HG02610 (cell line): ENCODE measurements at regions not wholly inside any gene's neighbourhood (a gene's known extent, or its start where the extent isn't known, plus 50 kb on each side); places are given as distances from the start of the nearest gene placed in this dataset.
"Not testable (repeated sequence)": the region's sequence is repeated elsewhere in the genome, so short reads cannot be mapped to it uniquely, and the experiment has no call there.

Experiments used
- ATAC-seq: cut with Tn5 transposase; IDR thresholded peaks from one replicate; pipeline ENCODE4 v1.9.1; 2021; ENCODE audit warnings: mild to moderate bottlenecking, moderate library complexity; ENCODE audit not compliant: unreplicated experiment

DNA sequence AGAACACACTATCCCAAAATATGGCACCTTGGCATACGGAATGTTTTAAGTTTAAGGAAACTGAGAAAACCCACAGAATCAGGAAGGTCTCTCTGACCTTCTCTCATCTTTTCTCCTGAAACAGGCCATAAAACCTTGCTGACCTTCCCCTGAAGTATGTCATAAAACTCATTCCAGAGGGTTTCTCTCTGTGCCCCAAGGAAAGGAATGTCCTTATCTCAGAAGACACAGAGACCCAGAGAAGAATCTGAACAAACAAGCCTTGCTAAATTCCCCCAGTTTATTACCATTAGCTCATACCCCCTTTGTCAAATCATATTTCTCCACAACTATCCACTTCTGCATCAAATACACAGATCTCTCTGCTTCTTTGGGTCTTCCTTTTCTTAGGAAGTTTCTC, 603.1 kb downstream of the MCTP2 start:
- no peak for ATAC-seq

DNA sequence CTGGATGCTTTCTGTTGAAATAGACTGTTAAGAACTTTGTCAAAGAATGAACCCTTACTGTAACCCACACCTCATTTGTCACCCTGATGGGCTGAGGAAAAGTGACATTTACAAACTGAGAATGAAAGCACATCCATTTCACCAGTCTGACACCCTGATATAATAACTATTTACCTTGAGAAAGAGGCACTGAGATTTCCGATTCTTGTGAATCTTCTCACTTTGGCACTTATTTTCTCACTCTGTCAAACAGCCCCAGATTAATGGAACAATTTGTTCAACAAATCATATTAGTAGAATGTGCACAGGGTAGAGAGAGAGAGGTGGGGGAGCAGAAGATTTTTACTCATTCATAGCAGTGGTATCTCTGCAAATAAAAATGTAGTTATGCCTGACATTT, 606.9 kb downstream of the MCTP2 start:
- no peak for ATAC-seq

DNA sequence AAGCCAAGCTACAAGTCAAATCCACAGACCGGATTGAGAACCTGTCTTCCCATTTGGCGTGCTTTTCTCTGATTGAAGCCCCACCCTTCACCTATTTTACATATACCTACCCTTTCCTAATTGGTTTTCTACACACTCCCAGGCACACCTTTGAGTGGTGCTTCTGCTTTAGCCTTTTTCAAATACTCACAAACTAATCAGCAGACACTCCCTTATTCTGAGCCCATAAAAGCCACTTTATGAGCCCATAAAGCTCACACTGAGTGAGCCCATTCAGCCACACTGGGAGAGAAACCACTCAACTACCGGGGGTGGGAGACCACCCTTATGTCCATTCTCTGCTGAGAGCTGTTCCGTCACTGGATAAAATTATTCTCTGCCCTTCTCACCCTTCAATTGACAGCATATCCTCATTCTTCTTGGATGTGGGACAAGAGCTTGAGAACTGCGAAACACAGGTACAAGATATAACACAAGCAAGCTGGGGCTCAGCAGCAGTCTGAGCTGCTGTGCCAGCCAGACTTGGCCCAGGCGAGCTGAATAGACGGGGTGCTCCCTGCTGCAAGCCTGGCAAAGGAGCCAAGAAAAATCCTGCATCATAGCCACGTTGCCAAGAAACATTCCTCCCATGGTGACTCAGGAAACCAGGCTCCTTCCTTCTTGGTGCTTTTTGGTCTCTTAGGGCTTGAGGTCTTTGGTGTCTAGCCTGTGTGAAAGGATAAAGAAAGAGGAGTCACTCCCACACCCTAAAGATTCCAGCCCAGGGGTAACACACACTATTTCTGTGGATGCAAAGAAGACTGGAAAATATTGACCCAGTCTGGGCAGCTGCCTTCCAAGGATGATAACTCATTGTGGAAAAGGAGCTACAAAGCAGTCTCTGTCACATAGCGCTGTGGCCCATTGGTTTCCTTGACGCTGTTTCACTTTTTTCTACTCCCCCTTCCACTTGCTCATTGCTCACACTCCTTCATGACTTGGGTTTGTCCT, 609.7 kb downstream of the MCTP2 start:
- ATAC-seq, result no peak

DNA sequence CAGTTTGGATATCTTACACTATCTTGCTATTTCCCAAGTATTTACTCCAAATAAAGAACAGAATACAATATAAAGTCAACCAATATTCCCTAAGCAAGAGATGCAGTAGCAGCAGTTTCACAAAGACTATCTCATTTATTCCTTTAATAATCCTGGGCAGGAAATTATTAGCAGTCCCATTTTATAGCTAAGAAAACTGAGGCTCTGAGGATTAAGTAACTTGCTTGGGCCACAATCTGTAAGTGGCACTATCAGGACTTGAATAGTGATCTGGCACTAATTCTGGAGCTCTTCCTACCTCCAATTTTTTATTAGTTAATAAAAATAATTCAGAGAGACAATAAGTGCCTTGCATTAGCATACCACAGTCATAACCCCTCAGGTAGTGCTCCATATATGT, 611.7 kb downstream of the MCTP2 start:
- no peak for ATAC-seq

DNA sequence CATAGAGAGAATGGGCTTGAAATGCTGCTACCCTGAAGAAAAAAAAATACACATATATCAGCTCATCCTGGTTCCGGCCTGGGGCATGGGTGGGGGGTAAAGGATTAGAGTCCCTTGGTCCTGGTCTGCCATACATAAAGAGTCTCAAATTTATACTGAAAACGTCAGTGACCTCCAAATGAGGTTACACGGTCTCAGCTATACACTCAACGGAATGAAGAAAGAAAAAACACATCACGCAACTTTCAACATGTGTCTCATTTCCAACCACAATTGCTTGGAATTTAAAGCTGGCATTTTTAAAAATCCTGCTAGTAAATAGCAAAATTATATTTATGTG, 612.8 kb downstream of the MCTP2 start:
- no peak for ATAC-seq

DNA sequence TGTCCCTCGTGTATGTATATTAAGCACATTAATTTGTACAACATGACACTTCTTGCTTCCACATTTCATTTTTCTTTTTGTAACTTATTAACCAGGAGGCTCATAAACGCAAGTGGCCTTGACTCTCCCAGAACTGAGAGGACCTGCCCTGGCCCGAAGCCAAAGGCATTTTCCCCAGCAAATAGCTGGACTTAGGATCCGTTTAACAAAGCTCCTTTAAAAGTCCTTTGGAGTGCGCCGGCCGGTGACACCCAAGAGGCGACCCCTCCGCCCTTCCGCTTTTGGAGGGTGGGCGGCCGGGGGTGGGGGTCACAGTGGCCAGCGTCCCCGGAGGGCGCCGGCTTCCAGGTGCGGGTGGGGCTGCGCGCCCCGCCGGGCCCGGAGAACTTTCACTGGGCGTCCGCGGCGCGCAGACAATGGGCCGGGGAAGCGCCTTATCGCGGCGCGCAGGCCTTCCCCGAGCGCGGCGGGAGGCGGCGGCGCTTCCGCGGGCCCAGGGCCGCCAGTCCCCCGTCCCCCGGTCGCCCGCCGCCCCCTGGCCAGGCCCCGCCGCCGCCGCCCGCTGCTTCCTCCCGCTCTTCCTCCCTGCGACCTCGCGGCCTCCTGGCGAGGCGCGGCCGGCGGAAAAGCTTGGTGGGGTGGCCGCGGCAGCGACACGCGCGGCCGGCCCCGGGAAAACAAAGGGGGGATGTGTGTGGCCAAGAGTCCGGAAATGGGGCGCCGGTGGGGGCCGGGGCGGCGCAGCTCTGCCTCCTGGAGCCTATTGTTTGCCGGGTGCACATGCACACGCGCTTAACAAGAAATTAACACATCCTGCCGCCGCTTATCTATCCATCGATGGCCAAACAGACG, 613.4 kb downstream of the MCTP2 start:
- no peak for ATAC-seq

DNA sequence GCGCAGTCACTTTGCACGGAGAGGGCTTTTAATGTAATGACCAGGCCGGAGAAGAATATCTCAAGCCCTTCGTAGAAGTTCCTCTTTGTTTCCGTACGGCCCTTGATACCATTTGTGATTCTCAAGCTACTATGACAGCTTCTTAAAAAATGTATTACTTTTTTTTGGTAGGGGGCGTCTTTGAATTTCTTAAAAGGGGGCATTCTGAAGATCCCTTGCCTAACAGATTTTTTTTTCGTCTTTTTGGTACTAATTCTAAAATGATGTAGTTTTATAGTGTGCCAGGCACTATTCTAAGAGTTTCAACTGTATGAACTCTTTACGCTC, 614.0 kb downstream of the MCTP2 start:
- no peak for ATAC-seq

DNA sequence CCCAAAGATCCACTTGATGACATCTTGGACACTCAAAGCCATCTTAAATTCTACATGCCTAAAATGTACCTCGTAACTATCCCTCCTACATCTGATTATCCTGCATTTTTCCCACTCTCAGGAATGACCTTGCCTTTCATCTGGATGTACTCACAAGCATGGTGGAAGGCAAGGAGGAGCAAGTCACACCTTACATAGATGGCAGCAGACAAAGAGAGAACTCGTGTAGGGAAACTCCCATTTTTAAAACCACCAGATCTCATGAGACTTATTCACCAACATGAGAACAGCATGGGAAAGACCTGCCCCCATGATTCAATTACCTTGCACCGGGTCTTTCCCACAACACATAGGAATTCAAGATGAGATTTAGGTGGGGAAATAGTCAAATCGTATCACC, 616.0 kb downstream of the MCTP2 start:
- no peak for ATAC-seq

DNA sequence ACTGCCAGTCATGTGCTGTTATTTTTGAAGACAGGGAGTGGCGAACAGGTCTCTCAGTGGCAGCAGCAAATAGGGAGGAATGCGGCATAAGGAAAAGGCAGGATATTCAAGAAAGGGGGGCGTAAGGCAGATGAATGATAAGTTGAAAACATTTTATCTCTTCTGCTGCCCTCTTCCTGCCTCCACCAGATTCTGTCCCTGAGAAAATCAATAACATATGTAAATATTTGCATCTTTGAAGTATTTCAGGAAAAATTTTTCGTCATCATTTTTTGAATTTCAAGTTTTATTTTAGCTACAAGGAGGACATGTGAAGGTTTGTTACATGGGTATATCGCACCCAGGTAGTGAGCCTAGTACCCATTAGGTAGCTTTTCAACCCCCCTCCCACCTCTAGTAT, 616.7 kb downstream of the MCTP2 start:
- no peak for ATAC-seq

DNA sequence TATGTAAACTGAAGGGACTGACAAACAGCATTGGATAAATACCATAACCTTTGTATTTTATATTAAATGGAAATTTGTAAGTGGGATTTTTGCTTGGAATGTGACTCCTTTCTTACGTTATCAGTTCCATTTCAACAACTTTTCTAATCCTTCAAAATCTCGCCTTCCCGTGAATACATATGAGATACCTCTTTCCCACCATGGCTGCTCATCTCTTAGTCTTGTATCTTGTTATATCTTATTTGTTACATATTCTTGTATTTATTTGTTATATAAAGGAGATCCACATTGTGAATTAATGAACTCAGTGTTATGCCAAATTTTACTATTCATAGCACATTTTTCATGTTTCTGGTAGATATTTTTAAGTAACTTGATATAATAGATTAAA, 623.7 kb downstream of the MCTP2 start:
- ATAC-seq, result no peak

DNA sequence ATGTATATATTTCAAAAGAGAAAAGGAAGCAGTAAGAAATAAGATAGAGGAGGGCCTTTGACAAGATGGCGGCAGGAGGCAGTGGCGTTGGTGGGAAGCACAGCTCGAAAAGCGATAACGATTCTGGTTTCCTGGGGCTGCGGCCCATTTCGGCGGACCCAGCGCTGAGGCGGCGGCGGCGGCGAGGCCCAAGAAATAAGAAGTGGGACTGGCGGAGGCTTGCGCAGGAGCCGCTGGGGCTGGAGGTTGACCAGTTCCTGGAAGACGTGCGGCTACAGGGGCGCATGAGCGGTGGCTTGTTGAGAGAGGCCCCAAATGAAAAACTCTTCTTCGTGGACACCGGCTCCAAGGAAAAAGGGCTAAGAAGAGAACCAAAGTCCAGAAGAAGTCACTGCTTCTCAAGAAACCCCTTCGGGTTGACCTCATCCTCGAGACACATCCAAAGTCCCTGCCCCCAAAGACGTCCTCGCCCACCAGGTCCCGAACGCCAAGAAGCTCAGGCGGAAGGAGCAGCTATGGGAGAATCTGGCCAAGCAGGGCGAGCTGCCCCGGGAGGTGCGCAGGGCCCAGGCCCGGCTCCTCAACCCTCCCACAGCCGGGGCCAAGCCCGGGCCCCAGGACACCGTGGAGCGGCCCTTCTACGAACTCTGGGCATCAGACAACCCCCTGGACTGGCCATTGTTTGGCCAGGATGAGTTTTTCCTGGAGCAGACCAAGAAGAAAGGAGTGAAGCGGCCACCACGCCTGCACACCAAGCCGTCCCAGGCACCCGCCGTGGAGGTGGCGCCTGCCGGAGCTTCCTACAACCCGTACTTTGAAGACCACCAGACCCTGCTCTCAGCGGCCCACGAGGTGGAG, 624.3 kb downstream of the MCTP2 start:
- no peak for ATAC-seq

DNA sequence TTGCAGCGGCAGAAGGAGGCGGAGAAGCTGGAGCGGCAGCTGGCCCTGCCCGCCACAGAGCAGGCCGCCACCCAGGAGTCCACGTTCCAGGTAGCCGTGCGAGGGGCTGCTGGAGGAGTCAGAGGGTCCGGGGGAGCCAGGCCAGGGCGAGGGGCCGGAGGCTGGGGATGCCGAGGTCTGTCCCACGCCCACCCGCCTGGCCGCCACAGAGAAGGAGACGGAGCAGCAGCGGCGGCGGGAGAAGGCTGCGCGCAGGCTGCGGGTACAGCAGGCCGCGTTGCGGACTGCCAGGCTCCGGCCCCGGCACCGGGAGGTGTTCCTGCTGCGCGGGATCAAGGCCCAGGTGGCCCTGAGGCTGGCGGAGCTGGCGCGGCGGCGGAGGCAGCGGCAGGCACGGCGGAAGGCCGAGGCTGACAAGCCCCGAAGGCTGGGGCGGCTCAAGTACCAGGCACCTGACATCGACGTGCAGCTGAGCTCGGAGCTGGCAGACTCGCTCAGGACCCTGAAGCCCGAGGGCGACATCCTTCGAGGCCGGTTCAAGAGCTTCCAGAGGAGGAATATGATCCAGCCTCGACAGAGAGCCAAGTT, 625.0 kb downstream of the MCTP2 start:
- no peak for ATAC-seq

DNA sequence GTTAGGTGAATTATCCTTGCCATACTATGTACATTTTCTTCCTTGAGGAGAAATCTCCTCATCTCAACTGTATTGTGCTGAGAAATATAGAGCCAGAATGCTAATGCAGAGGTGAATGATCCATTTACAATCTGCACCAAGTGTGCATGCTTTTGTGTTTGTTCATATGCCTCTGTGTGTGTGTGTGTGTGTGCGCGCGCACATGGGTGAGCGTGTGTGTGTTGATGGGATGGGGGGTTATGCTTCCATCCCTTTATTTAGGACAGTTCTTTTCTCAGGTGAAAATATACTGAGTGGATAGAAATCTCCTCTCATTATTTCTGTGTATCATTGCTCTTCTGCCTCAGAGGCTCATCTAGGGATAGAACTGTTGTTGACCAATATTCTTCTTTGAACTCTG, 626.1 kb downstream of the MCTP2 start:
- no peak for ATAC-seq

DNA sequence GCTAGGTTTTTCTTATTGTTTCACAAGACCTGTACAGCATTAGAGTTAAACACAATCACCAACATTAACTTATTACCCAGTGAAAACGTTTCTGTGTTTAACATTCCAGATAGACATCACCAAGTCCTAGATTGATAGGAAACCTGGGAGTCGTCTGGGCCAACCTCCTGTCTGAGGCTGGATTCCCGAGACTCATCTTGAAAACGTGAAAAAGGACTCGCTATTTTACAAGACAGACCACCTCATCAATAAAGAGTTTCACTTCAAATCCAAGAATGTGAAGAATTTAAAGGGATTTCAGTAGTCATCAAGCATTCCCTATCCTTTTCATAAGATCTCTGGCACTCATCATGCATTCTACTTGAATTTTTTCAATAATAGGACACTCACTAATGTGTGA, 626.6 kb downstream of the MCTP2 start:
- ATAC-seq, result no peak

DNA sequence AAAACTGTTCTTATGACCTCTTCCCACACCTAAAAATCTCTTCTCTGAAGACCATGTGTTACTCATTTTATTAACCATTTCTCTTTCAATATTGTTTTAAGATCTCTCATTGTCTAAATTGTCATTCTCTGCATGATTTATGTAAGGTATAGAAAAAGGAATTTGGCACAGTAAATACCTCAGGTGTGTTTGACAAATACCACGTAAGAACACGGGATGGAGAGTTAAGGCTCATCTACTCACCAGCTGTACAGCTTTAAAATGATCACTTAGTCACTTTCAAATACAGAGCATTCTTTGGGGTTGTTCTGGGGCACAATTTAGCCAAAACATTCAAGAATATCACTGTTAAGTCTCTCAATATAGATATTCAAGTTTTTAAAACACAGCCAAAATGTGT, 627.1 kb downstream of the MCTP2 start:
- no peak for ATAC-seq

DNA sequence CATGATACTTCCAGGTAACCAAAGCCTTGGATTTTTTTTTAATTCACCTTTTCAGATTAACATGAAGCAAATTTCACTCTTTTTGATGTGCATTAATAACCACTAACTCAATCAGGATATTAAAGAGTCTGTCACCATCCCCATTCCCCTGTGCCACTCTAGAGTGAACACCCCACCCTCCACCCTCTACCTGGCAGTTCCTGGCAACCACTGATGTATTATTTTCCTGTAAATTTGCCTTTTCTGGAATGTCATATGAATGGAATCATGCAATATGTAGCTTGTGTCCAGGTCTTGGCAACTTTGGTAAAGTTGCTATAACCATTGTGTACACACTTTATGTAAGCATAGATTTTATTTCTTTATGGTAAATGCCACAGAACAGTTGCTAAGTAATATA, 627.6 kb downstream of the MCTP2 start:
- no peak for ATAC-seq

DNA sequence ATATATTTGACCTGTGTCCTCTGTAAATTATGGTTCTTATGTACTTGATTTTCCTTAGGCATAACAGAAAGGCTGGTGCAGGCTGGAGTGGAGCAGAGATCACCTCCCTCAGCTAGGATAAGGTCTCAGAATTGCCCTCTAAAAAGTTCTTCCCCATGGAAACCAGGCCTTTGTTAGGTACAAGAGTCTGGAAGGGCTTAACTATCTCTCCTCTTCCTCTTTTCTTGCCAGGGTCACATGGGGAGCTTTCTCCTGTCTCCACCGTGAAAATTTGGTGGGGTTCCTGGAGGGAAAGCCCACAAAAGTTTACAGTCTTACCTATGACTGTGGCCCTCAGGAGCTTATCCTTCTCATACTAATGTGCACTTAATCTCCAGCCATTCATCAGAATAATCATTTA, 633.2 kb downstream of the MCTP2 start:
- ATAC-seq, result no peak

DNA sequence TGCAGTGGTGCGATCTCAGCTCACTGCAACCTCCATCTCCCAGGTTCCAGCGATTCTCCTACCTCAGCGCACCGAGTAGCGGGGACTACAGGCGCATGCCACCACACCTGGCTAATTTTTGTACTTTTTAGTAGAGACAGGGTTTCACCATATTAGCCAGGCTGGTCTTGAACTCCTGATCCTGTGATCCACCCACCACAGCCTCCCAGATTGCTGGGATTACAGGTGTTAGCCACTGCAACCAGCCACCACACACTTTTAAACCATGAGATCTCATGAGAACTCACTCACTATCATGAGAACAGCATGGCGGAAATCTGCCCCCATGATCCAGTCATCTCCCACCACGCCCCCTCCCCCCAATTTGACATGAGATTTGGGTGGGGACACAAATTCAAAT, 636.9 kb downstream of the MCTP2 start:
- not testable (repeated sequence) for ATAC-seq

DNA sequence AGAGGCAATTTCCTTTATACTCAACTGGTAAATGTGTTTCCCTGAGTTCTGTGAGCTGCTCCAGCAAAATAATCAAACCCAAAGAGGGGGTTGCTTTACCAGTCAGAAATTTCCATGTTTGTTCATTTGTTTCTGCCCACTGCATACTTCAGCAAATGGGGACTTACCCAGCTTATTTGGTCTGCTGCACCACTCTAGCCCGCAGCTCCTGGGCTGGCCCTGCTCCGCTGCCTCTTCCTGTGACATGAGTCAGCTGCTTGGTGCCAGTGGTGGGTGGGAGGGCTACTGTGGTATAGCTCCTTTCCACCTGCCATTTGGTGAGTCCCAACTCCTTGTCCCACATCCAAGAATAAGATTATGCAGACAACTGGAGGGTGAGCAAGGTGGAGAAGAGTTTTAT, 644.2 kb downstream of the MCTP2 start:
- no peak for ATAC-seq

DNA sequence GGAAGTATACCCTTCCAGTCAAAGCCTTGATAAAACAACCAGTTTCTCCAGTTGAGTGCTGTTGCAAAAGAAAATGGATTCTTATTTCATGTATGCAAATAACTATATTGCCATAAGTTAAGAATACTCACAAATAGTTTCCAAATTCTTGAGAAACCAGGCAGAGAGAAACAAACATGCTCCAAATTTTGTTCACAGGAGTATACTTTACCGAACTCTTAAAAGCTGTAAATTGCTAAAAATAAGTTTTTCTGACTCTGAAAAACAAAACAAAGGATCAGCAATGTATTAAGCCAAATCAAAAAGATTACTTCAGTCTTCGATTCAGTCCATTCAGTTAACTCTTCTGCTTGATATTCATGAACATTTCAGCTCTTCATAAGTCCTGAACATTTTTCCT, 646.5 kb downstream of the MCTP2 start:
- no peak for ATAC-seq
